ENCODE measurements at regions not wholly inside any gene's neighbourhood (a gene's known extent, or its start where the extent isn't known, plus 50 kb on each side); places are given as distances from the start of the nearest gene placed in this dataset.
"Not testable (repeated sequence)": the region's sequence is repeated elsewhere in the genome, so short reads cannot be mapped to it uniquely, and the experiment has no call there.

- ATAC-seq (no peak), DNase-seq (no peak)
- intact Hi-C loops (cut with DNase I, micrococcal nuclease): no loop called here
These were observed 381.4 kb downstream of the CNTN3 start for GRCh38 chr3:74233091-74233490.

- intact Hi-C loops (cut with DNase I, micrococcal nuclease): no loop called here
- no peak for DNase-seq
- ATAC-seq: no peak
These were observed 397.0 kb downstream of the CNTN3 start for GRCh38 chr3:74217467-74217866.

GRCh38 chr3:74214286-74214685, 400.2 kb downstream of the CNTN3 start:
- no peak for ATAC-seq
- intact Hi-C loops (cut with DNase I, micrococcal nuclease): no loop called here
- no peak for DNase-seq

GRCh38 chr3:74210739-74211138, 403.7 kb downstream of the CNTN3 start:
- DNase-seq (no peak), ATAC-seq (no peak)
- intact Hi-C loops (cut with DNase I, micrococcal nuclease): no loop called here

- ATAC-seq: no peak
- intact Hi-C loops (cut with DNase I, micrococcal nuclease): no loop called here
- DNase-seq: no peak
These were observed 413.5 kb downstream of the CNTN3 start for GRCh38 chr3:74200952-74201351.

- DNase-seq; intact Hi-C loops (cut with DNase I, micrococcal nuclease); ATAC-seq: not testable (repeated sequence)
These were observed 435.8 kb downstream of the CNTN3 start for GRCh38 chr3:74178664-74179063.

- intact Hi-C loops (cut with DNase I, micrococcal nuclease): no loop called here
- ATAC-seq (no peak), DNase-seq (no peak)
These were observed 441.4 kb downstream of the CNTN3 start for GRCh38 chr3:74173090-74173489.

GRCh38 chr3:74167926-74168325, 446.5 kb downstream of the CNTN3 start:
- intact Hi-C loops (cut with DNase I, micrococcal nuclease): no loop called here
- ATAC-seq (no peak), DNase-seq (no peak)

GRCh38 chr3:74165211-74165610, 449.2 kb downstream of the CNTN3 start:
- DNase-seq: no peak
- no peak for ATAC-seq
- intact Hi-C loops (cut with DNase I, micrococcal nuclease): no loop called here

- ATAC-seq: no peak
- no peak for DNase-seq
- intact Hi-C loops (cut with DNase I, micrococcal nuclease): no loop called here
These were observed 465.0 kb downstream of the CNTN3 start for GRCh38 chr3:74149466-74149865.

- DNase-seq (no peak), ATAC-seq (no peak)
- intact Hi-C loops (cut with DNase I, micrococcal nuclease): no loop called here
These were observed 469.2 kb downstream of the CNTN3 start for GRCh38 chr3:74145277-74145676.

GRCh38 chr3:74139648-74140047, 474.8 kb downstream of the CNTN3 start:
- no peak for DNase-seq
- intact Hi-C loops (cut with DNase I, micrococcal nuclease): no loop called here
- no peak for ATAC-seq

GRCh38 chr3:74137790-74138189, 476.7 kb downstream of the CNTN3 start:
- ATAC-seq (no peak), DNase-seq (no peak)
- intact Hi-C loops (cut with DNase I, micrococcal nuclease): no loop called here

GRCh38 chr3:74135808-74136207, 478.7 kb downstream of the CNTN3 start:
- no peak for DNase-seq
- ATAC-seq: no peak
- intact Hi-C loops (cut with DNase I, micrococcal nuclease): no loop called here

GRCh38 chr3:74134831-74135230, 479.6 kb downstream of the CNTN3 start:
- no peak for ATAC-seq
- no peak for DNase-seq
- intact Hi-C loops (cut with DNase I, micrococcal nuclease): no loop called here

GRCh38 chr3:74131546-74132328, 482.7 kb downstream of the CNTN3 start:
- not testable (repeated sequence) for DNase-seq

GRCh38 chr3:74129611-74130010, 484.8 kb downstream of the CNTN3 start:
- ATAC-seq (no peak), DNase-seq (no peak)
- intact Hi-C loops (cut with DNase I, micrococcal nuclease): no loop called here

More at GRCh38 chr3:74131546-74132328, 482.7 kb downstream of the CNTN3 start:
- intact Hi-C loops (cut with DNase I, micrococcal nuclease); ATAC-seq: not testable (repeated sequence)

- intact Hi-C loops (cut with DNase I, micrococcal nuclease): no loop called here
- ATAC-seq (no peak), DNase-seq (no peak)
These were observed 485.4 kb downstream of the CNTN3 start for GRCh38 chr3:74129056-74129455.

GRCh38 chr3:74127256-74127655, 487.2 kb downstream of the CNTN3 start:
- ATAC-seq (no peak), DNase-seq (no peak)
- intact Hi-C loops (cut with DNase I, micrococcal nuclease): no loop called here

- ATAC-seq (no peak), DNase-seq (no peak)
- intact Hi-C loops (cut with DNase I, micrococcal nuclease): no loop called here
These were observed 489.7 kb downstream of the CNTN3 start for GRCh38 chr3:74124782-74125181.

GRCh38 chr3:74122281-74122680, 492.2 kb downstream of the CNTN3 start:
- DNase-seq (no peak), ATAC-seq (no peak)
- intact Hi-C loops (cut with DNase I, micrococcal nuclease): no loop called here
